ENCODE measurements at regions not wholly inside any gene's neighbourhood (a gene's known extent, or its start where the extent isn't known, plus 50 kb on each side); places are given as distances from the start of the nearest gene placed in this dataset.

DNA sequence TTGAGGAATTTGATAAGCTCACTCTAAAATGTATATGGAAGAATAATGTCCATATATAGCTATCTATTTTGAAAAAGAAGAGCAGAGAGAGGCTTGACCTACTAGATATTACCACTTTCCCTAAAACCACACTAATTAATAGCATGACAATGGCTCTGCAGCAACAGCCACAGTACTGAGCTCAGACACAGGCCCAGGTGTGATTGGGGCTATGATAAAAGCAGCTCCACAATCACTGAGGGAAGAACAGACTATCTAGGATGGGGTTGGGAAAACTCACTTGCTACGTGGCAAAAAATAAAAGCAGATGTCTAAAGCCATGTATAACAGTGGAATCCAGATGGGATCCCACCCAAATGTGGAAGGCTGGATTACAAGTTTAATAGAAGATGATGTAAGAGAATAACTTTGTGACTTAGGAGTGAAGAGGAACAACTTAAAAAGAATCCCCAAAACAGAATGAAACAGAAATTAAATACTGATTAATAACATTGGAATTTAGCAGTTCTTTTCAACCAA, 80.8 kb upstream of the RAB4A start:
- TF ChIP-seq CTCF (IDR thresholded peaks at IDR 0.05) (no peak), POLR2A (IDR thresholded peaks at IDR 0.05) (no peak)

Data from Peyer's patch (tissue), 4 donors.